ENCODE measurements at regions not wholly inside any gene's neighbourhood (a gene's known extent, or its start where the extent isn't known, plus 50 kb on each side); places are given as distances from the start of the nearest gene placed in this dataset.

- TF ChIP-seq SPI1 (IDR thresholded peaks at IDR 0.05; ENCODE audit: low read depth, low read length) (no peak), POLR2AphosphoS5 (IDR thresholded peaks at IDR 0.05; ENCODE audit: low read depth, low read length) (no peak), TAF1 (IDR thresholded peaks at IDR 0.05; ENCODE audit: low read depth, low read length) (no peak)
Measured at GRCh38 chr12:17665839-17666238, 424.2 kb downstream of the RERGL start.
